Stimulated activated CD8-positive, alpha-beta memory T cell treated with anti-CD3 and anti-CD28 coated beads, Interleukin-4, amount 100 ng/mL, for 1 hour (primary cell): ENCODE measurements at regions not wholly inside any gene's neighbourhood (a gene's known extent, or its start where the extent isn't known, plus 50 kb on each side); places are given as distances from the start of the nearest gene placed in this dataset.
"Not testable (repeated sequence)": the region's sequence is repeated elsewhere in the genome, so short reads cannot be mapped to it uniquely, and the experiment has no call there.

Source experiments
- DNase-seq, 2 donors: peaks; one replicate each; pipeline ENCODE4 v3.0.0-alpha.2; 2020; ENCODE audit warnings: low read depth in 2 of 2, low spot score in 1 of 2

DNA sequence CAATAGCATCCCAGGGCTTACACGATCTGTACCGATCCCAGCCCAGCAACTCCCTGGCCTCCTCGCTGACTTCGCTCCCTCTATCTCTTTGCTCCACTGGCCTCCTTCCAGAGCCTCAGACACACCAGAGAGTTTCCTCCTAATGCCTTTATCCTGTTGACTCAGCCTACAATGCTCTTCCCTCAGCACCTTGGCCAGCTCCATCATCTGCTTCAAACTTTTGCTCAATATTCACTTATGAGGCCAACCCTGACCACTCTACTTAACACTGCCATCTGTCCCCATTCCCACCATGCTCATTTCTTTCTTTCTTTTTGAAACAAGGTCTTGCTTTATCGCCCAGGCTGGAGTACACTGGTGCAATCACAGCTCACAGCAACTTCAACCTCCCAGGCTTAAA, 180.9 kb downstream of the CEP170 start:
- not testable (repeated sequence) for DNase-seq

DNA sequence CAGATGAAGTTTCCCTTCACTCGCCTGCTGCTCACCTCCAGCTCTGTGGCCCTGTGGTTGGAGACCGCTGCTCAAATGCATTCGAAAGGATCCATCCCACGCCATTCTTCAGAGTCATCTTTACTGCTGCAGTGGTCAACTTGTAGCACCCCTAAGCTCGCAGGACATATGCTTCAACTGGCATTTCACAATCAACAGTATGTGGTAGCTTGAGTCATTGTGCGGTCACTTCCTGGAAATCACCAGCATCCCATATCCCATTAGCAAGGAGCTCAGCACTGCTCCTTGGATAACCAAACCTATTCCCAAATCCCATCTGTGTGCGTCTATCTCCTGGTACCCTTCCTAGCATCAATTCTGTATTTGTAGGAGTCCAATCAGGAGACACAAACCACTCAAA, 188.0 kb downstream of the CEP170 start:
- not testable (repeated sequence) for DNase-seq

DNA sequence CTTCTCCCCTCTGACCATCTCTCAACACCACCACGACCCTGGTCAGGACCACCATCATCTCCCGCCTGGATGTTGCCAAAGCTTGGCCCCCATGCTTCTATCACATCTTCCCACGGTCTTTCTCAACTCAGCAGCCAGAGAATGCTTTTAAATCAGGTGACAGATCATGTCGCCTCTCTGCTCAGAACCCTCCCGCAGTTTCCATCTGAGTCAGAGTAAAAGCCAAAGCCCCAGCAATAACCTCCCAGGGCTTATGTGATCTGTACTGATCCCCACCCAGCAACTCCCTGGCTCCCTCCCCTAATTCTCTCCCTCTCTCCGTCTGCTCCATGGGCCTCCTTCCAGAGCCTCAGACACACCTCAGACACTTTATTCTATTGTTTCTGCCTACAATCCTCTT, 193.1 kb downstream of the CEP170 start:
- not testable (repeated sequence) for DNase-seq

DNA sequence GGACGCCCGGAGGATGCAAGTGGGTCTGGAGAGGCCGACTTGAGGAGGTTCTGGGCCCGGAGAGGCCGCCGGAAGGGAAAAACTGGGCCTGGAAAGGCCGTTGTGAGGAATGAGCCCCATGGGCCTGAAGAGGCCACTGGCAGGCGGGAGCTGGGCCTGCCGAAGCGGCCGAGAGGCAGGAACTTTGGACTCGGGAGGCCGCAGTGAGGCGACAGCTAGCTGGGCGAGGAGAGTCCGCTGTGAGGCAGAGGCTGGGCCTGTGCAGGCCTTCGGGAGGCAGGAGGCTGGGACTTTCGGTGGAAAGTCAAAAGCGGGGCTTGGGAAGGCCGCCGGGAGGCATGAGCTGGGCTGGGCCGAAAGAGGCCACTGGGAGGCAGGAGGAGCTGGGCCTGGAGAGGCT, 199.6 kb downstream of the CEP170 start:
- DNase-seq, result not testable (repeated sequence)

DNA sequence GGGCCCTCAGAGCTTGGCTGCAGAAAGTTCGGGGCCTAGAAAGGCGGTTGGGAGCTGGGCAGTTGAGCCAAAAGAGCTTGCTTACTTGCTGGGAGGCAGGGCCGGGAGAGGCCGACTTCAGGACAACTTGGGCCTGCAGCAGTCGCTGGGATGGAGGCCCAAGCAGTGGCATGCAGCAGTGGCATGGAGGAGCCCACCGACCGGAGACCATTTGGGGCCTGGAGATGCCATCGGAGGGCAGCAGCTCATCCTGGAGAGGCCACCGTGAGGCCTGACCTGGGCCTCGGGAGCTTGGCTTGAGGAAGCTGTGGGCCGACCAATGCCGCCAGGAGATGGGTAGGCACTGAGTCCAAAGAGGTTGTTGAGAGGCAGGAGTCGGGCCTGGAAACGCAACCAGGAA, 200.0 kb downstream of the CEP170 start:
- DNase-seq, result not testable (repeated sequence)

DNA sequence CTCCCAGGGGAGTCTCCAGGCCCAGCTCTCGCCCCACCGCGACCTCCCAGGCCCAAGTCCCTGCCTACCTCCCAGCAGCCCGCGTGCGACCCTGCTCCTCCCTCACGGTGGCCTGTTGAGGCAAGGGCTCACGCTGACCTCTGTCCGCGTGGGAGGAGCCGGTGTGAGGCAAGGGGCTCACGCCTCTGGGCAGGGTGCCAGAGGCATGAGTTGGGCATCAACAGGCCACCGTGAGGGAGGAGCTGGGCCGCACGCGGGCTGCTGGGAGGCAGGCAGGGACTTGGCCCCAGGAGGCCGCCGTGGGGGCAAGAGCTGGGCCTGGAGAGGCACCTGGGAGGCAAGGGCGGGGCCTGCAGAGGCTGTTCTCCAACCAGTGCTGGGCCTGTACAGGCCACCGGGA, 200.4 kb downstream of the CEP170 start:
- not testable (repeated sequence) for DNase-seq

DNA sequence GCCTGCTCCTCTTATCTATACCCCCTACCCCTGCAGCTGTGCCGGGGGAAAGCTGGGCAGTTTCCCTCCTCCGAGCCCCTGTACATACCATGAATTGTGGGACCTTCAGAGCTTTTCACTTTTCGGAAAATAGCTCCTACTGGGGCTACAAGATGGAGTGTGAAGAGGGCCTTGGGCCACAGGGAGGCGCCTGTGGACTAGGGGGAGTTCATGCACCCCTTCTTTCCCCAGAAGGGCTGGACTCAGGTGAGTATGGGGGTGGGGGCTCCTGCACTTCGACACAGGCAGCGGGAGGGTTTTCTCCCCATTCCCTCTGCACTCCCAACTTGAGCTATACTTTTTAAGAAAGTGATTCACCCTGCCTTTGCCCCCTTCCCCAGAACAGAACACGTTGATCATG, 202.0 kb downstream of the CEP170 start:
- DNase-seq, result not testable (repeated sequence)

DNA sequence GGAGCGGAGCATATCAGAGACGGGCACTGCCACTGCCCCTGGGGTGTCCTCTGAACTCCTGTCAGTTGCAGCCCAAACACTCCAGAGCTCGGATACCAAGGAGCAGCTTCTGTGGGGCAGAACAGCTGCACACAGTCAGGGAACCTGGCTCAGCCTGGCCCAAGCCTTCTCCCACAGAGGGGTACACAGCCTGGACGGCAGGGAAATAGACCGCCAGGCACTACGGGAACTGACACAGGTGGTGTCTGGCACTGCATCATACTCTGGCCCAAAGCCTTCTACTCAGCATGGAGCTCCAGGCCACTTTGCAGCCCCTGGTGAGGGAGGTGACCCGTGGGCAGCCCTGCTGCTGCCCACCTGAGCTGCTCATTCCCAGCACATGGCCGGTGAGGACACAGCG, 204.5 kb downstream of the CEP170 start:
- not testable (repeated sequence) for DNase-seq

DNA sequence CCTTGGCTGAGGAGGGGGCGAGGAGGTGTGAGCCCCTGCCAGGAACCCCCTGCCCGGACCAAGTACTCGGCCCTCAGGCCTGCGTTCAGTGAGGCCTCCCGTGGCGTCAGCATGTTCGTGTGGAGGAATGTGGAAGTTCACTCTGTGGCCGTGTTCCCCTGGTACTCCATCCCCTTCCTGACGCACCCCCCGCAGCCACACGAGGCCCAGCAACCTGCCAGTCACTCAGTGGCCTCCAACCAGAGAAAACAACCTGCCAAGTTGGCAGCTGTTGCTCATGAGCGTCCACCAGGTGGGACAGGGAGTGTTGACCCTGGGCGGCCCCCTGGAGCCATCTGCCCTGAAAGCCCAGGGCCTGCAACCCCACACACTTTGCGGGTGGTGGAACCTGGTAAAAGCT, 205.4 kb downstream of the CEP170 start:
- not testable (repeated sequence) for DNase-seq

DNA sequence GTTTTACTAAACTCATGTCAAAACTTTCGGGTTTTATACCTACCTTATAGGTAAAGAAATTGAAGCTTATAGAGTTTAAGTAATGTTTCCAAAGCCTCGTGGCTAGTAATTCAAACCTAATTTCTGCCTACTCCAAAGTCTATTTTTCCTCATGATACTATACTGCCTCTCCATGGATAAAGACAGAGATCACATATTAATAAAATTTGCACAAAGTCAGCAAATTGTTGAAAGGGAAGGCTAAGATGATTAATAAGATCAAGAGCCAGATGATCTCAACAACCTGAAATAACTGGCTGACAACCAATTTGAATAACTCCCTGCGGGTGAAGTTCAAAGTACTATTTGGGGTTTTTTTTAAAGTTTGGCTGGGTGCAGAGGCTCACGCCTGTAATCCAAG, 233.7 kb downstream of the CEP170 start:
- not testable (repeated sequence) for DNase-seq

DNA sequence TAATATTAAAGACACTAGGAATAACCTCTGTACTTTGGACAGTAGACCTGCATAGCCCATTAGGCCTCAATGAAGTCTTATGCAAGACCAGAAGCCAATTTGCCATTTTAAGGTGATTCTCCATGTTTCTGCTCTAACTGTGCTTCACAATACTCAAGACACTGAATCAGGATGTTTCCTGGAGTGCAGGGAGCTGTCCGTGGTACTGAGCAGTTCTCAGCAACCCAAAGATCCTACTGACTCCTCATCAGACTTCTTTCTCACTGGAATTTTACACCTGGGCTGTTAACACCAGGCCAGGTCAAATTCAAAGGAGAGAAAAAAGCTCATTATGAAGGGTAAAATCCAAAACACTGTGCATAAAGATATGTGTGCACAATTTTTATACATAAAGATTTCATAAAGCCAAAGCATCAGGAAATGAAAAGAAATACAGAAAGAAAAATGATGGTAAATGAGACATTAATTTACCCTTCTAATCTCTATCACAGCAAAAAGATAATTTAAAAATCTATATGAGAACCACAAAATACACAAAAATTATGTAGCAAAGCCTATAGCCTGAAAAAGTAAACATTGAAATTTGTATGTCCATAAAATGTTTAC, 235.9 kb downstream of the CEP170 start:
- peak in 1 of 2 donors; percentile 9 for DNase-seq

DNA sequence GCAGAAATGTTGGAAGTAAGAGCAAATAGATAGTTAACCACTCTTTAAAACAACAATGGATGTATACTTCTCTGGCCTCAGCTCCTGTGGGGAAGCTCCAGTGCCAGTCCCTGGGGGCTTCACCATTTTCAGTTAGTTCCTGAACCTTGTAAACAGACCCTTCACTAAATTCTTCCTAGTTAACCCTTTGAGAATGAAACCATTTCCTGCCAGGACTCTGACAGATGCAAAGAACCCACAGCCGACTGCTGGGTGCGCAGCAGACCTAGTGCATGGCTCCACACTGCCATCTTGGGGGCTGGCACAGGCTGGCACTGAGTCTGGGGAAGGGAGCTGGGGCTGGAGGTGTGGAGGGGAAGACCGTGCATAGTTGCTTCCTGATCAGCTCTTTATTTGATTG, 244.4 kb downstream of the CEP170 start:
- DNase-seq, result not testable (repeated sequence)

DNA sequence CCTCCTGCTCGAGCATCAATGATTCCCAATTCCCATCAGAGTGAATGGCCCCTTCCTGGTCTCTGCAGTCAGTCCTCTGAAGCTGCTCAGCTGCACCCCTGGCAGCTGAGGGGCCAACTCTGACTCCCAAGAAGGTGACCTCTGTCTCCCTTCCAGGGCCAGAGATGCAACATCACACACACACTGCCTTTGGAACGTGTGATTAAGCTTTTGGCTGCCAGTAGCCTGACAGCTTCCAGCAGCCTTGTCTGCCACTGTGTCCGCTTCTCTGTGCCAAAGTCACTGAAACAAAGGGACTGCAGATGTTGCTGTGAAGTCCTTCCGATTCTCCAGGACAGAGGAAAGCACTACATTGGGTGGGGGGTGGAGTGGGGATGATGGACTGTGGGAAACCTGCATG, 254.1 kb downstream of the CEP170 start:
- not testable (repeated sequence) for DNase-seq

DNA sequence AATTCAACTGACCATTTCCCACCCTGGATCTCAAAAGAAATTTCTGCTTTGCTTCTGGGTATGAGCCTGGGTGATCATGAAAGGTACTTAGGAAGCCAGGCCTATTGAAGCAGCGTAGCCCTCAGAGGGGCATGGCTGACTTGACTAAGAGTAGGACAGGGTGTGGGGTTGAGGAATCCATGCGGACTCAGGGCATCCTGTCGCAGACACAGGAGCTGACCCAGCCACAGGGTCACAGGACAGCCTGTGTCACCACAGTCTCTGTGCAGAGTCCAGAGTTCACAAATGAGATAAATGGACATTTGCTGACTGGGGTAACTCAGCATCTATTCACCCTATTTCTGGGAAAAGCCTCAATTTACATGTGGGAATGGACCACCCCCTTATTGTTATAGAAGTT, 262.3 kb downstream of the CEP170 start:
- not testable (repeated sequence) for DNase-seq

DNA sequence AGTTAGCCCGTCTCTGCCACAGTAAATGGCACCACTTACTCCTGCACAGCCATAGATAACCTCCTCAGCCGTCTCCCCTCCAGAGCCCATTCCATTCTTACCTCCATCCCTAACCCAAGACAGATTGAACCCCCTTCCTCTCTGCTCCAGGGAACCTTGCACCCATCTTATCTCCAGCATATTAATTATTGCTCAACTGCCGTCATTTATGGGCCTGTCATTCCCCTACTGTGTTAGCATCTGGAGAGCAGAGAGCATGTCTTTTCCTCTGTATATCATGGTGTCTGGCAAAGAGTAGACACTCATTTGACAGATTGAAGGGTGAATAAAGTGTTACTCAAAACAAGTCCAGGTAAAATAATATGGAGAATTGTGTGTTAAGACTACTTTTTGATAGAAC, 270.0 kb downstream of the CEP170 start:
- not testable (repeated sequence) for DNase-seq

DNA sequence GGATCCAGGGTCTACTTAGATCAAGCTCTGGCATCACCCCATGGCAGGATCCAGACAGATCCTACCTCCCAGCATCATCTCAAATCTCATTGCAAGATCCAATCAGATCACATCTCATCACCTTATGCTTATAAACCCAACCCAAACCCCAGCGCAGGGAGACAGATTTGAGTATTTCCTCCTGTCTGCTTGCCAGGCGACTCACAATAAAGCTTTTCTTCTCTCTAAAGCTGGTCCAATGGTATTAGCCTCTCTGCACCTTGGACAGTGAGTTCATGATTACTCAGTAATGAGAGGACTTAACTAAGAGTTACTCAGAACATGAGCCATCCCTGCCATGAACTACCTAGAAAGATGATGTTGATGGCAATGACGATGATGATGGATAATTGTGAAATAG, 281.7 kb downstream of the CEP170 start:
- DNase-seq, result not testable (repeated sequence)

DNA sequence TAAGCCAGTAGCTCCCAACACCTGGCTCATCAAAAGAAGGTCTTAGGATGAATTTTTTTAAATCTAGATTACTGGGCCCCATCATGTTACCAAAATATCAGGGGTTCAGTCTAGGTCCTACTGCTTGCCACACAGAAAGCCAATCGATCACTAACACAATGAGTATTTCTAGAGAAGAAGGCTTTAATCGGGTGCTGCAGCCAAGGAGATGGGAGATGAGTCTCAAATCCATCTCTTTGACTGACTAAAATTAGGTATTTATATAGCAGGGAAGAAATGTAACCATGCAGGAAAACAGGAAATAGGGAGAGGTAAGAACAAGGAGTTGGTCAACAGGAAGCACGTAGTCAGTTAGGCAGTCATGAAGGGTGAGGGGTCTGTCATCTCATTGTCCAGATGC, 288.2 kb downstream of the CEP170 start:
- DNase-seq, result no peak

DNA sequence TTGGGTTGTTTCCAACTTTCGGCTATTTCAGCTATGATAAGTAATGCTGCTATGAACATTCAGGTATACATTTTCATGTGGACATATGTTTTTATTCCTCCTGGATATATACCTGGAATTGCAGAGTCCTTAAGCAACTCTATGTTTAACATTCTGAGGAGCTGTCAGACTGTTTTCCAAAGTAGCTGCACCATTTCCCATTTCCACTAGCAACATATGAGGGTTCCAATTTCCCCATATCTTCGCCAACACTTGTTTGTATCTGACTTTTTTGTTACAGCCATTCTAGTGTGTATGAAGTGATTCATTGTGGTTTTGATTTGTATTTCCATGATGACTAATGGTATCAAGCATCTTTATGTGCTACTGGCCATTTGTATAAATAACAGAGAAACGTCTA, 295.7 kb downstream of the CEP170 start:
- DNase-seq, result not testable (repeated sequence)

DNA sequence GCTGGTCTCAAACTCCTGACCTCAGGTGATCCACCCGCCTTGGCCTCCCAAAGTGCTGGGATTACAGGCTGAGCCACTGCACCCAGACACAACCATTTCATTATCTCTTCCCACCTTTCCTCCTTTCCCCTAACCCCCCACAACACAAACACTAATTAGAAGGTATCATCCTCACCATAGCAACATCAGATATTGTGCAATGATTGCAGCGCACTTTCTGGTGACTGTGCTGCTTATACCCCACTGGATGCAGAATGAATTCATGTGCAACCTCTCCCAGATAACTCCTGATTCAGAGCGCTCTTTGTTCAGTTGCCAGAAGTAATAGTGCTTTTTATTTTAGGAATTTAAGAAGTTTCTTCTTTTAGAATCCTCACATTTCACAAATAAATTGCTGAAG, 300.1 kb downstream of the CEP170 start:
- DNase-seq, result not testable (repeated sequence)

DNA sequence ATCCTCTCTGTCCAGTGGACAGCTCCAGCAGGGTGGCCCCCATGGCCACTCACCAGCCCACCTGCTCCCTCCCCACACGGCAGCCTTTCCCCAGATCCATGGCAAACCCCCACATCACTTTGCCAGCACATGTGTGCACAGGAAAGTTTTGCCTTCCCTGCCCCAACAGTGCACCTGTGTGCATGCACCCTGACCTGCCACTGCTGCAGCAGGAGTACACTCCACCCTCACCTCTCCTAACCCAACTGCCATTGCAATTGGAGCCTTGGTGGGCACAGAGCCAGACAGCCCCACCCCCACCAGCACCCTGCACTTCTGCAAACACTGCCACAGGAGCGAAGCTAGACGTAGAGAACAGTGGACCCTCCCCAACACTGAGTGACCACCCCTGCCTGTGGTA, 308.9 kb downstream of the CEP170 start:
- DNase-seq, result no peak

DNA sequence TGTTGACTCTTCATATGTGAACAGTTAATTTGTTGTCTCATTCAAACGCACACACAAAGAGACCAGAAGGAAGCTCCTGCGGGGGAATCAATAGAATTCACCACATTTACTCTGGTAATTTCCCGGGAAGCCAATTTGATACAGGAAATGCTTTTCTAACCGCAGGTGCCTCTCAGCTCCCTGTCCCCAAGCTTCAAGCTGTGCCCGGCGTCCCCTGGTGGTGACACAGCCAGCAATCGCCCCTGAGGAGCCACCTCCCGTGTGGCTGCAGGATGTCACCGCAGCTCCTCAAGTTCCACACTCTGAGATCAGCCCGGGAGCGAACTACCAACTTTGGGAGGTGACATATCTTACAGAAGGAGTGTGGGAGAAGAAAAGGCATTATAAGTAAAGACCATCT, 318.4 kb downstream of the CEP170 start:
- DNase-seq, result not testable (repeated sequence)

DNA sequence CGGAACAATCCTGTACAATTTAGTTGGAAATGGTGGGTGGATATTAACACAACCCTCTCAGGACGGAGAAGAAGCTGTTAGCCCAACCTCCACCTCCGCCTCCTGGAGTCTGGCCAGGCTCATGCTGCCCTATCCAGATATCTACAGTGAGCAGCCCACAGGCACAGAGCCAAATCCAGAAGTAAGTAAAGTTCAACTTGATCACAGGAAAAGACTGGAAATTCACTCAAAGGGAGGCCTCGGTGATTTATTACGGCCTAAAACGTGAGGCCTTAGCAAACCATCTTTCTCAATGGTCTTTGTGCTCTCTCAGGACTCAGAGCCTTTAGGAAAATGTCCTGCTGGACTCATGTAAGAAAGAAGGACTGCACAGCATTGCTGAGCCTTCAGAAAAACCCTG, 330.4 kb downstream of the CEP170 start:
- not testable (repeated sequence) for DNase-seq

DNA sequence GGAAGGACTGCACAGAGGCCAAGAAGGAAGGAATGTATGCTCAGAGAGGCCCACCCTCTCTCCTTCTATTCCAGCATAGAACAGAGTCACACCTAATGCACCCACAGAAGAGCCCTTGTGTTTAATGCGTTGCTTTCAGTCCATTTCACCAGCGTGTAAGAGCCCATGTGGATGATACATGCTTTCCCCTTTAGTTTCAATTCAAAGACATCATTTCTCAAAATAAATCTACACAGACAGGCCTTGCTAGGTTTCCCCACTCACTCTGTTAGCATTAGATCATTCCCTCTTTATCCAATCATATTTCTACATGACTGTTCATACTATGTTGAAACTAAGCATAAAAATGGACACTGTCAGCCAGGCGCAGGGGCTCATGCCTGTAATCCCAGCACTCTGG, 331.5 kb downstream of the CEP170 start:
- not testable (repeated sequence) for DNase-seq
